Osteoblast (primary cell): ENCODE measurements at regions not wholly inside any gene's neighbourhood (a gene's known extent, or its start where the extent isn't known, plus 50 kb on each side); places are given as distances from the start of the nearest gene placed in this dataset.
A peak's percentile ranks its signal among the peaks of the same experiment; 100 is the strongest.

Experiments
- DNase-seq: peaks from one replicate; pipeline ENCODE4 v3.0.0; 2011; ENCODE audit warnings: low spot score, mixed read lengths; ENCODE audit not compliant: insufficient read length; ENCODE audit errors: missing footprints
- H2AFZ ChIP-seq: 2 replicates; pipeline ENCODE4 v1.6.0; 2011; ENCODE audit warnings: mild to moderate bottlenecking, low read length
- H3K27ac ChIP-seq: 2 replicates; pipeline ENCODE4 v1.5.1; 2011; ENCODE audit warnings: mild to moderate bottlenecking, low read depth, low read length, moderate library complexity
- H3K27me3 ChIP-seq: 2 replicates; pipeline ENCODE4 v1.6.0; 2012; ENCODE audit warnings: mild to moderate bottlenecking, control low read depth, inconsistent platforms, low read length, moderate library complexity; ENCODE audit not compliant: insufficient read depth
- H3K36me3 ChIP-seq: 2 replicates; pipeline ENCODE4 v1.5.1; 2011; ENCODE audit warnings: mild to moderate bottlenecking, low read length, control low read depth, moderate library complexity; ENCODE audit not compliant: insufficient read depth
- H3K4me1 ChIP-seq: 2 replicates; pipeline ENCODE4 v1.5.1; 2011; ENCODE audit warnings: mild to moderate bottlenecking, low read length, control low read depth, moderate library complexity; ENCODE audit not compliant: insufficient read depth
- H3K4me2 ChIP-seq: 2 replicates; pipeline ENCODE4 v1.6.0; 2011; ENCODE audit warnings: mild to moderate bottlenecking, low read length; ENCODE audit not compliant: insufficient read depth
- H3K4me3 ChIP-seq: fragments of 200-600 bp; sonication (generic); 3 replicates; pipeline ENCODE4 v1.5.1; 2012; ENCODE audit warnings: mild to moderate bottlenecking, low read length, inconsistent platforms; ENCODE audit not compliant: insufficient read depth
- H3K79me2 ChIP-seq: 2 replicates; pipeline ENCODE4 v1.6.0; 2012; ENCODE audit warnings: mild to moderate bottlenecking, low read length, control low read depth, inconsistent platforms; ENCODE audit not compliant: insufficient read depth
- H3K9me3 ChIP-seq: 2 replicates; pipeline ENCODE4 v1.5.1; 2011; ENCODE audit warnings: low read depth, low read length, control low read depth
- H4K20me1 ChIP-seq: 2 replicates; pipeline ENCODE4 v1.6.0; 2012; ENCODE audit warnings: mild to moderate bottlenecking, low read length, control low read depth; ENCODE audit not compliant: insufficient read depth
- CTCF ChIP-seq: IDR thresholded peaks from 2 replicates; pipeline ENCODE4 v1.5.1; 2011; ENCODE audit warnings: mild to moderate bottlenecking, low read depth, low read length, moderate library complexity; ENCODE audit errors: extremely low read depth

GRCh38 chr12:116354950-116355783 is 77.7 kb upstream of the MED13L start:
- no peak for DNase-seq
- Histone ChIP-seq H4K20me1 (no peaks in the 10 kb centered on the region), H2AFZ (no peak overlapping the region), H3K4me2 (no peak overlapping the region), H3K9me3 (peaks cover 2% of the 10 kb centered on the region), H3K79me2 (no peaks in the 10 kb centered on the region), H3K4me1 (peaks cover 16% of the 10 kb centered on the region), H3K27ac (no peak overlapping the region), H3K4me3 (no peak overlapping the region), H3K27me3 (no peaks in the 10 kb centered on the region), H3K36me3 (no peaks in the 10 kb centered on the region)
- no peak for TF ChIP-seq CTCF

GRCh38 chr12:116358536-116358892 is 81.0 kb upstream of the MED13L start:
- no peak for TF ChIP-seq CTCF
- Histone ChIP-seq H3K79me2 (no peaks in the 10 kb centered on the region), H4K20me1 (no peaks in the 10 kb centered on the region), H2AFZ (peak overlapping the region; percentile 97), H3K4me1 (peaks cover 16% of the 10 kb centered on the region), H3K4me2 (peak overlapping the region; percentile 88), H3K27ac (peak overlapping the region; percentile 56), H3K36me3 (no peaks in the 10 kb centered on the region), H3K9me3 (no peaks in the 10 kb centered on the region), H3K4me3 (peak overlapping the region; percentile 64), H3K27me3 (no peaks in the 10 kb centered on the region)
- DNase-seq: no peak

GRCh38 chr12:116358893-116359761 is 81.6 kb upstream of the MED13L start:
- peak overlapping the region; percentile 88 for H3K4me2 ChIP-seq
- H3K4me3 ChIP-seq: peak overlapping the region; percentile 64
- no peaks in the 10 kb centered on the region for H3K79me2 ChIP-seq
- H2AFZ ChIP-seq: peak overlapping the region; percentile 97
- H3K4me1 ChIP-seq: peaks cover 16% of the 10 kb centered on the region
- no peaks in the 10 kb centered on the region for H4K20me1 ChIP-seq
- H3K27me3 ChIP-seq: no peaks in the 10 kb centered on the region
- H3K9me3 ChIP-seq: no peaks in the 10 kb centered on the region
- no peaks in the 10 kb centered on the region for H3K36me3 ChIP-seq
- TF ChIP-seq CTCF: no peak
- peak overlapping the region; percentile 56 for H3K27ac ChIP-seq
- peak; percentile 93 for DNase-seq
